ENCODE measurements at regions not wholly inside any gene's neighbourhood (a gene's known extent, or its start where the extent isn't known, plus 50 kb on each side); places are given as distances from the start of the nearest gene placed in this dataset.

DNA sequence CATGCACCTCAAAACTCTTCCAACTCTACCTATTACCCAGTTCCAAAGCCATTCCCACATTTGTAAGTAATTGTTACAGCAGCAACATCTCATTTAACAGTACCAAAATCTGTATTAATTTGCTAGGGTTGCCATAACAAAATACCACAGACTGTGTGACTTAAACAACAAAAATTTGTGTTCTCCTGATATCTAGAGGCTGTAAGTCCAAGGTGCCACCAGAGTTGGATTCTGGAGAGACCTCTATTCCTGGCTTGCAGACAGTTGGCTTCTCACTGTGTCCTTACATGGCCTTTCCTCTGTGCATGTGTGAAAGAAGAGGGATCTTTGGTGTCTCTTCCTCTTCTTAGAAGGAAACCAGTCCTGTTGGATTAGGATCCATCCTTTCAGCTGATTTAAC, 203.8 kb upstream of the PIK3R1 start:
- TF ChIP-seq GATA2 (IDR thresholded peaks at IDR 0.05; ENCODE audit: low read depth, low read length) (no peak), GATA3 (IDR thresholded peaks at IDR 0.05; ENCODE audit: low read depth, low read length) (no peak)
